GM21515 (cell line): ENCODE measurements at regions not wholly inside any gene's neighbourhood (a gene's known extent, or its start where the extent isn't known, plus 50 kb on each side); places are given as distances from the start of the nearest gene placed in this dataset.
"Not testable (repeated sequence)": the region's sequence is repeated elsewhere in the genome, so short reads cannot be mapped to it uniquely, and the experiment has no call there.

ENCODE experiments used
- ATAC-seq: cut with Tn5 transposase; IDR thresholded peaks from one replicate; pipeline ENCODE4 v1.9.1; 2021; ENCODE audit not compliant: unreplicated experiment

DNA sequence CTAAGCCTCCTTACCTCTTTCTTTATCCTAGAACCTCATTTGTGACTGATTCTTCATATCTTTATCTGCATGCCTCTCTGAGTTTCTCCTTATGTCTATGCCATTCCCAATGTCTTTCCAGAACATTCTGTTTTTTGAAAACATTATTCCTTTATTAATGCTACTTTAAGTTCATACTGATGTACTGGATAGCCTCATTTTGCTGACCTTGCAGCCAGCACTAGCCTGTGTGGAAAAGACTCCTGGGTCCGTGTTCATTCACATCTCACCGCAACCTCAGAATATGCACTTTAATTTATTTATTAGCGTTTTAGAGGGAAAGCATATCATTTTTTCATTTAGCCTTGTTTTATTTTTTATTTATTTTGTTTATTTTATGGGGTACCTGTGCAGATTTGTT, 208.1 kb upstream of the NPVF start:
- no peak for ATAC-seq

DNA sequence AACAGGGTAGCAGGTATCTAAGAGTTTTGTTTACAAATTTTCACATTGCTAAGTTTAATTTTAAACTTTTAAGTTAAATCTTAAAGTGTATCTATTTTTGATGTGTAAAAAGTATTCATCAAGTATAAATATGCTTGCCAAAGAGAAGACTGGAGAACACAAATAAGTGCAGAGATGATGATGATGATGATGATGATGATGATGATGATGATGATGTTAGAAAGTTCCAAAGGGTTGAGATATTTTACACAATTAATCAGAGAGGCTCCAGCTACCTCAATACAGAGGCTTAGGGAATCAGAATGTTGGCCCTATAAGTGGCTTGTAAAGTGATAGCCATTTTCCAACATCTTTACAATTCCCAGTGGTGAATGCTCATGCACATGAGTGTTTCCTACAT, 209.0 kb upstream of the NPVF start:
- ATAC-seq: no peak

DNA sequence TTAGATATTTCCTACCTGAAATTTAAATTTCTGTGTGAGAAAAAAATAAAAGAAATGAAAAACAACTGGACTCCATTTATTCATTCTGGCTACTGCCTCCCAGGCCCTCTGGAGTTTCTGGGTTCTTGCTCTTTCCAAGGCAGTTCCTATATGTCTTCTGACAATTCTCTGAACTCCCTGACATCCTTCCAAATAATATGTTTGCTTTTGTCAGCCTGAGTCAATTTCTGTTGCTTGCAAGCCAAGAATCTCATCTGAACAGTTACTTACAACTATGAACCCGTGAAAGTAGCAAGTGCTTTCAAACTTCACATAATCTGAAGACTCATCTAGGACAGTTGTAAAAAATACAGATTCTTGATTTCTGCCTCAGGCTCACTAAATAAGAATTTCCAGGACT, 216.7 kb upstream of the NPVF start:
- no peak for ATAC-seq

DNA sequence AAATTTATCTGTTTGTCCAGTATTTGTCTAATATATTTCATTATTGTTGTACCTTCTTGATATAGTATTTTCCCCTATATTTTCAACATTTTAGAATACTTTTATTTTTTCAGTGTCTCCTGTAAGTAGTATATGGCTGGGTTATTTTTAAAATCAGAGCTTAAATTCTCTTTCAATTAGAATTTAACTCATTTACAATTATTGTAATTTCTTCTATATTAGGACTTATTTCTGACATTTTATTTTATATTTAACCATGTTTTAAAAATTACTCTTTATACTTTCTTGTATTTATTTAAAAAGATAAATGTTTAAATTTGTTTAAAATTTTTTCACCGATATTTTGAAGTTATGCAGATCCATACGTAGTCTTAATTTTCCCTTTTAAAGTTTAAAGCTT, 220.0 kb upstream of the NPVF start:
- ATAC-seq: no peak

DNA sequence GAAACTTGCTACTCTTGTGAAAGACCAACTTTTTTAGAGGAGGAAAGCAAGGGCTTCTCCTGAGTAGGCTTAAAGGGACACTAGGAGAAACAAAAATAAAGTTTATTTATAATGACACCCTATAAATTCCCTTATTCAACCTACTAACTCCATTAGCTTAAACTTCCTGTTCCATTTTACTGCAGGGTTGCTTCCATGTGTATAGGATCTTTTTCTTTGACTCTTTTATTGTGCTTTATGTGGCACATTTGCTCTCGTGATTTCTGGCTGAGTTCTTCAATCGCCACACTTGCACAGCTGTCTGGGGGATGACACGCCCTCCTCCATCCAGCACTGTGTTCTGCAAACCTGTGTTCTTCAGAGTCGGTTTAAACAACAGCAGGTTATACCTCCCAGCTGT, 225.7 kb upstream of the NPVF start:
- no peak for ATAC-seq

DNA sequence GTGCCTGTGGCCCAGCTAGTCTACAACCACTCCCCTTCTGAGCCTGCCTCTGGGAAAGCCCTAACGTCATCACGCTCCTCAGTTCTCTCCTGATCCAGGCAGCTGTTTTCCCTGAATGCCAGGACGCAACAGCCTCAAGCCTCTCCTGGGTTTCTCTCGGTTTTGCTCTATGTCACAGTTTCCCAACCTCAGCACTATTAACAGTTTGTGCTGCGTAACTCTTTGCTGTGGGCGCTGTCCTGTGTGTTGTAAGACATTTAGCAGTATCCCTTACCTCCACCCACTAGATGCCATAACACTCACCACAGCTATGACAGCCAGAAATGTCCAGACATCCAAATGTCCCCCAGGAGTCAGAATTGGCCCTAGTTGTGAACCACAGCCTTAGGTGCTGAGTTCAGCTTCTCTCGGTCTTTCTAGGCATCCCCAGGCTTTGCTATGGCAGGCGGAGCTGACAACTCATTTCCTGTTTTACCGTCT, 226.3 kb upstream of the NPVF start:
- no peak for ATAC-seq

DNA sequence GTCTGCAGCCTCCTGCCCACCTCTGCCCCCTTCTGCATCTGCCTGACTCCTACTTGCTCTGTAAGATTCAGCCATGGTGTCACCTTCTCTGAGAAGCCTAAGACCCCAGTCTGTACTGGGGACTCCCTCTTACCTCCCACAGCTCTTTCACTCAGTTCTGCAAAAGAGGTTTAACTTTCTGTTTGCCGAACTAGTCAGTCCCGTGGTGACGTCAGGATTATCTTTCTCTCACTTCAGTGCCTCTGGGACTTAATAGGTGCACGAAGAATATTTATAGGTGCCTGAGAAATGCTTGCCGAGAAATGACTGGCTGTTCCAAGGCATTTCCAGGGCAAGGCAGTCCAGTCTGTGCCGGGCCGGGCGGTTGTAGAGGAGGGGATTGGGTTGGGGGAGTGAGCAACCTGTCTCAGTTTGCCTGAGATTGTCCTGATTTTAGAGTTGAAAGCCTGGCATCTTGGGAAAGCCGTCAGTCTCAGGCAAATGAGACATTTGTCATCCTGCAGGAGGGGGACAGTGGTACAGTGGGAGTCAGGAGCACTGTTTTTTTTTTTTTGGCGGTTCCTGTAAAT, 227.5 kb upstream of the NPVF start:
- no peak for ATAC-seq

DNA sequence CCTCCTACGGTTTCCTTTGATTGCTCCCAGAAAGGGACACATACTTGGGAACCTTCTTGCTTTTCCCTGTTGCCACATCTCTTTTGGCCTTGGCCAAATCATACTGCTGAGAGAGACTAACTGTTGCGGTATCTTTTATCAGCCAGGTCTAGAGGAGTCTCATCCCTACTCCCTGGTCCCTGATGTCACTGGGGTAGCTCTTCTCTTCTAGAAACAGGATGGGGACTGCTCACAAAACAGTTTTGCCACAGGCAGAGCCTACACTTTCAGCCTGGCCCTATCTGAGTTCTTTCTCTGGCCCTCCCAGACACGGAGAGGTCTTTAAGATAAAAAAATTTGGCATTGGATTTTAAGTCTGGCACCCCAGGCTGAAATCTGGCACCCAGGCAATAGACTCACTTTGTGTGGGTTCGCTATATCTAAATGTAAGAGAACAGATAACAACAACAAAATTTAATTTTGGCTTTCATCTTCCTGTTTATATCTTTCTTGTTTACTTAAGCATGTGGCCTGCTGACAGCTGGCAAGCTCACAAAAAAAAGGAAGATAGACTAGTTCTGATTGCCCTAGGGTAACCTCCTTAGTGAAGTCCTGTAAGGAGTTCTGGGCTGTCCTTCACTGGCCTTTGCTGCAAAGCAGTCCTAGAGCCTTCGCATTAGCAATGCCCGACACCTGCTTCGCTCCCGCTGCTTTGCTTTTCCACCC, 228.3 kb upstream of the NPVF start:
- ATAC-seq: no peak

DNA sequence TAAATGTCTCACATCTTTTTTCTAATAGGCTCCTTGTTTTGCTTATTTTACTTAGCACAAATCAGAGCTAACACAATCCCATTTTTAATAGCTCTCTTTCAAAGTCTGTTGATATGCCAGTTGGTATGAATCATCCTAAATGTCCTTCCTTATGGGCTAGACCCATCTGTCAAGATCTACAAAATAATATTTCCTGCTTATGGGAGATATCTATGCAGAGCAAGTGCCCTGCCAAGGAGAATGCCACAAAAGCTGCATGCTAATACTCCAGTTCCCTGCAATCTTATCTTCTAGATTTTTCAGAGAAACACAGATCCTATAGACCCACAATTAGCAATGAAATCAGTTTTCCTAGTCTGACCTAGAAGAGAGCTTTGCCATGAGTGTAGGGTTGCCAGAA, 230.8 kb upstream of the NPVF start:
- no peak for ATAC-seq

DNA sequence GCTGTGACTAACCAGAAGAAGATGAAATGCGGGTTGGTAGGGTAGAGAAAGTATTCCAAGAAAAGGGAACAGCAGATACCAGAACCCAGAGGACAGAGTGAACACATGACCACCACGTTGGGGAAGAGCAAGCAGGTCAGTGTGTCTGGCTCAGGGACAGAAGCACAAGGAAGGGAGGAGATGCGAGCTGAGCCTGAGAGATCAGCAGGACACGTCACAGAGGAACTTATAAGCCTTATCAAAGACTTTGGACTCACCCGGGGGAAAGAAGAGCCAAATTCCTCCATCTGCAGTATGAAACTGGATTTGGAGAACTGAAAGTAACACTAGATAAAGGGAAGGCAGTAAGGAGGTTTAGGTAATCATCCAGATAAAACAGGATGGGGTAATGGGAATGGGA, 232.1 kb upstream of the NPVF start:
- no peak for ATAC-seq

DNA sequence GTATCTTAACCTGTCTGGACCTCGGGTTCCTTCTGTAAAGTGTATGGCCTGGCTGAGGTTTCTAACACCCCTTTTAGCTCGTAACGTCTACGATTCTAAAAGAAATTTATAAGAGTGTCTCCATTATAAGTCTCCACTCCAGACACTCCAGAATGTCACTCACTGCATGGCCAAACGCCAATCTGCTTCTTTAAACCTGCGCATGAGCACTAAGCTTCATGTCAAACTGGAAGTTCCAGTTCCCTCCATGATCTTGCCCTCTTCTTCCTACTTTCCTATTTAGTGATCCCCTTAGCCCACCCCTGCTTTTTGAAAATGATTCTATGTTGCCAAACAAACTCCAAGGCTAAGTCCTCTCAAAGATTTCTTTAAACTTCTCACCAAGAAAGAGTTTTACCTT, 241.4 kb upstream of the NPVF start:
- no peak for ATAC-seq

DNA sequence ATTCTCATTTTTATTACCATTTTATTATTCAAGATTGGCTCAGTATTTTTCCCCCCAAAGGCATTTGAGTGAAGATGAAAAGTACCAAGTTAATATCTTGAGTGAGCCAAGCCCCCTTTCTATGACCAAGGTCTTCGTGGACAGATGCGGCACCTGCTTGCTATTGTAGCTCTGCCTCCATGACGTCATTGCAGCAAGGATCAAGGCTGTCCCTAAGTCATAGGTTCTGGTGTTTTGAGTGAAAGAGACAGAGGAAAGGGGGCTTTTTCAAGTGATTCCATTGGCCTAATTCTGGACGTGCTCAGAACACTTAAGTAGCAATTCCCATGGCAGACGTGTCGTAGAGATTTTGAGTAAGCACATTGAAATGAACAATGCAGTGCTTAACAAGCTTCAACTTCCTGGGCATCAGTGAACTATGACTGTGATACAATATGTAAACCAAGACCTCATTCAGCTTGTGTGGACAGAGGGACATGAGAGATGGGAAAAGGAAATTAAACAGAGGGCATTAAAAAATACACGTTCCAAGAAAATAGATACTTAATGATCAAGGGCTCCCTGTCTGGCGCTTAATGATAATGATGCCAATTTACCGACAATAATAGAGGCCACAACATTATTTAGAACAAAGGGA, 248.7 kb upstream of the NPVF start:
- ATAC-seq: no peak

DNA sequence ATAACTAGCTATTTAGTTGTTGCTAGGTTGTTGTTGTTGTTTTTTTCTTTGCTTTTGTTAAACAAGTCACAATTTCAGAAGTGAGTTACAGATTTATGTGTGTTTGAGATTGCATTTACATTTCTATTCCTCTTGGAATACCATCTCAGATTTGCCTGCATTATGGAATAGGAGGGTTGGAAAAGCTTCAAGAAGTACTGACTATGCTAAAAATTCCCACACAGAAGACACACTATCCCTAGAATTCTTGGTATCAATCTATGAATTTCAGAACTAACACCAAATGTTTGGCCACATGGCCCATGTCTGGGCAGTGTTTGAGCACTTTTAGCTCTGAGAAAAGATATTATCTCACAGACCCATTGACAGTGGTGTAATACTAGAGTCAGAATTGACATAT, 249.9 kb upstream of the NPVF start:
- not testable (repeated sequence) for ATAC-seq

DNA sequence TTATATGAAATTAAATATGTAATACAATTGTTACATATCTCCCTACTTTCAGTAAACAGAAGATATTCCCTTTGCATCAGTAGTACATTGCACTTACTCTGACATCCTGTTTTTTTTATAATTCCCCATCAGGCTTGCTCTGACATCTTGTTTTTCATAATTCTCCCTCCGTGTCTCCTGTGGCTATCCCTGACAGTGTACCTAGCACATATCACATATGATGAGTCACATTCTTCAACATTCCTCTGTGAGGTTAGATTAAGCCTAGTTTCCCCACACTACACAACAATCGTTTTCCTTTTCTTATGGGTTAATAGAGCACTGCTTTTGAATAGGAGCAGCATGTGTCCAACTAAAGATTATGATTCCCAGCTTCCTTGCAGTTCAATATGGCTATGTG, 250.6 kb upstream of the NPVF start:
- ATAC-seq: no peak

DNA sequence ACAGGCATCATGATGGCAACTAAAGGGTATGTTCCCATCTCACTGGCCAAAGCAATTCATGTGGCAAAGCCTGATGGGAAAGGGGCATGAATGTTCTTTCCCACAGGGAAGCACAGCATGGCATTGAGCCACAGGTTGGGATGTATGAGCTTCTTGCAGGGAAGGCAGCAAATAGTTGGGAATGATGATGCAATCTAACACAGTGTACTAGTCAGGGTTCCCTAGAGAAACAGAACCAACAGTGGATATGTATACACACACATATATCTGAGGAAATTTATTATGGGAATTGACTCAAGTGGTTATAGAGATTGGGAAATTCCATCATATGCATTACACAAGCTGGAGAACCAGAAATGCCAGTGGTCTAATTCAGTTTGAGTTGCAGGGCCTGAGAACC, 253.6 kb upstream of the NPVF start:
- ATAC-seq: no peak

DNA sequence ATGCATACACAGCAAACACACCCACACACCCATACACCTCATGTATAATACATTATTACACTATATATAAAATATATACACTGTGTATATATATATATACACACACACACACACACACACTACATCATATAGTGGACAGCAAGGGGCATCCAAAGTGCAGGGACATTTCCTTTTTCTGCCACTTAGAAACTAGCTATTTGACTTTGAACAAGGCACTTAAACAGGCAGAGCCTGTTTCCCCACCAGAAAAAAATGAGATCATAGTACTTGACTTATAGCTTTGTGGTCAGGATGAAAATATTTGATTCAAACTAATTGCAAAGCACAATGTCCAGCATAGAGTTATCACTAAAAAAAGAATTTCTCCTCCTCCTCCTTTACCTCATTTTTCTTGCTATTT, 254.3 kb upstream of the NPVF start:
- ATAC-seq: no peak

DNA sequence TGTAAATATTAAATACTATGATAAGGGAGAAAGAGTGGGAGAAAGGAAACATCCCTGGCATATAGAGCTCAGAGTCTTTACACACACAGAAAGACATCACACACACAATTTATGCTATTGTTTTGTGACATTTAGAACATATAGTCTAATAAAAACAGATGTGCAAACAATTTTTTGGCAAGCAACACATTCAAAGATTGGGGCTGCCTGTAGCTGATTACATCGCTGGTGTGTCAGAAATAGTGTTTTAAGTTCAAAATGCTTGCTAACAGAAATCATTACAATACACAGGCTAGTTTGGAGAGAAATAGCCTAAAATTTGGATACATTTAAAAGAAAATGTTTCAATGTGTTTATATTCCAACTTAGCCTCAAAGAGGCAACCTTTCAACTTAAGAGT, 256.7 kb upstream of the NPVF start:
- no peak for ATAC-seq

DNA sequence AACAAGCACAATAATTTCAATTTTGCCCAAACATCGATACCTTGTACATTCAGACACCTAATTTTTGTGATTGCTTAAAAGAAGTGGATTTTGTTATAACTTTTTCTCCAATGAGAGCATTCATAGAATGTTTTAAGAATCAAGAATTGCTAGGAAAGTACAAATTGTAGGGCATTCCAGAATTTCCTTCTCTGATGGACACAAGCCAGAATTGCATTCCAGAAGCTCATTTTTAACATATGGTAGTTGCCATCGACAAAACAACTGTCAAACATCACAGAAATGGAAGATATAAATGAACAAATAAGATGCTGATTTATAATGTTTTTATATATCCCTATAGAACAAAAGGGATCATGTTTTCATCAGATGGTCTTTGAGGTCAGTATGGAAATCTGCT, 258.4 kb upstream of the NPVF start:
- no peak for ATAC-seq

DNA sequence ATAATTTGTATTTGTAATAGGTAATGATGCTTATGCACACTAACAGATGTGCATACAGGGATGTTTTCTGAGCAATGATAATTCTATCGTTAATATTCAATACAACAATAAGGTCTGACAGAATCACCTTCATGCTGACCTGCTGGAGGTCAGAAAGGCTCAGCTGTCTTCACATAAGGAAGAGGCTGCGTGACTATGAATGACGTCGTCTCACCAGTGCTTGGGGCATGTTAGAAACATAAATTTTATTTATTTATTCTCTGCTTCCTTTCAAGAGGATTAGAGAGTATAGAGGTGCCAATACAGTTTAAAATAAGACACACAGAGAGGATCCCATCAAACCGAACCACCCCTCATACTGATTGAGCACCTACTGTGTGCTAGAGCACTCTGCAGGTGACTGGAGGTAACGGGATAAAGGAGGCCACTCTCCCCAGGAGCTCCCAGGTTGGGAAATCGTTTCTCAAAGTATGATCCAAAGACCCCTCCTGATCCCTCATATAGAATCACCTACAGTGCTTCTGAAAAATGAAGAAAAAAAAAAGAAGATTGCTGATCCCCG, 265.6 kb upstream of the NPVF start:
- no peak for ATAC-seq

DNA sequence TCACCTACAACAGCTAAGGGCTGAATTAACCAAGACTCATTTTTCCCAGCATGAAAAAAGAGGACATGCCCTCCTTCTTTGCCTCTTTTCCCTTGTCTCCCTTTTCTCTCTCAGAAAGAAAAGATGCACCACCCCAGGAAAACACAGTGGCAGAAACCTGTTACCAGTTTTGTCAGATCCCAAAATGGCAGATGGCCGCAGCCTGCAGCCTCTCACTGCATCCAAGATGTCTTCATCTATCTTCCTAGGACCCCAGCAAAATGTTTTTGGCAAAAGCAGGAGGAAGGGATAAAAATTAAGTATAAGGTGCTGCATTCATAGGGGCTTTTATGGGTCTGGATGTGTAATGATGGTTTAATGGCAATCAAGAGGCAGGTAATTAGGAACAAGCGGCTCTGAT, 266.6 kb upstream of the NPVF start:
- no peak for ATAC-seq

DNA sequence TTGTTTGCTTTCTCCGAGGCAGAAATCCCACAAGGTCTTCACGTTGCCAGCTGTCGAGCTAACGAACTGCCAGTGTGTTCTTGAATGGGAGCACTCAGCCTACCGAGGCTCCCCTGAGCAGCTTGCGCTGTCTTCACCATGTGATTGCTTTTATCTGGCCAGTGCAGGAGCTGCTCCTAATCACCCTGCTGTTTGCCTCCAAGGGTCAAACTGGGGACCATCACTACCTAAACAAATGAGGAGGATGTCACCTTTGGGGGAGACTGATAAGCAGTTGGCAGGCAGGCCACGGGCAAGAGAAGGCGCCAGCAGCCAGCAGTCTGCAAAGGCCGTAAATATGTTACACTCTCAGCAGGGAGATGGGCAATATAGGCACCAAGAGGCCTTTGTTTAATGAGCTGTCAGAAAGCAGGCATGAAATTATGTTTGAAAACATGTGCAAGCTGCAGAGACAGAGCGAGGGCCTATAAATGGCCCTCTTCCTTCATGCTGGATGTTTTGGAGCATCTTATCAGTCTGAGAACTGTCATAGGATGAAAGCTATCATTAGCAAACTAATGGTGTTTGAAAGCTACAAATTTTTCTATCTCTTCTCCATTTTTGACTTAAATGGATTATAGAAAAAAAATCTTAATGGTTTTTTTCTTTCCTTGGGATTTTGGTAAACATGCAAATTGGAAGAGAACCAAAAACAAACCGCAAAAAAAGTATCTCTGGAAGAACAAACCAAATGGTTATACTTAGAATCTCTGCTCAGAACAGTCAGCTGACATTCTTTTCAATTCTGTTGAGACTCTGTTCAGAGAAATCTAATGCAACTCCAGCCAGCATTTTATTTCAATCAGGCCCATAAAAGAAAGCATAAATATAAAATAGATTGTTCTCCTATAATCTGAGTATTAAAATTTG, 267.3 kb upstream of the NPVF start:
- no peak for ATAC-seq
